ENCODE measurements at regions not wholly inside any gene's neighbourhood (a gene's known extent, or its start where the extent isn't known, plus 50 kb on each side); places are given as distances from the start of the nearest gene placed in this dataset.

DNA sequence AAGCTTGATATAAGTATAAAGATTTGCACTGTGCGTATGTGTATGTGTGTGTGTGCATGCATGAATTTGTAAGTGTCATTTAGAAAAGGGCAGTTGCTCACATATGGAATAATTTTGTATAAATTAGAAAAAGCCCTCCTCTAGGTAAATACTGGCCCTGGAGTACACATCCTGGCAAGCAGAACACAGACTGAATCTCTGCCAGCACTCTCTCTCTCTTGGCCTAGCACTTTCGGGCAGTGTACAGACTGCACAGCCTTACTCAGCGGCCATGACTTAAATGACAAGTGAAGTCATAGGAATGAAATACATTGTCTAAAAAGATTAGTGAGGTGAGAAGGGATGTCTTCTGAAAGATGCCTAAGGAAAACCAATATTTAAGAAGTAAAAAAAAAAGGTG, 214.1 kb downstream of the RDH14 start:
- POLR2A ChIA-PET (ENCODE audit: unreplicated experiment), result no interaction called here
- no peaks in the 10 kb centered on the region for H3K36me3 ChIP-seq (ENCODE audit: low read depth)
- no peaks in the 10 kb centered on the region for H3K9me2 ChIP-seq (ENCODE audit: insufficient read depth)
- CTCF ChIA-PET, result no interaction called here
- H3K27ac ChIP-seq, result no peak overlapping the region
- intact Hi-C loops (cut with micrococcal nuclease; ENCODE audit: unreplicated experiment), result loop anchor here (5.0 kb wide), 1 partner anchor 44 kb away; no protein-coding TSS in a partner anchor
- TF ChIP-seq EZH2 (IDR thresholded peaks at IDR 0.05; ENCODE audit: low read depth), result no peak
- TF ChIP-seq, protein P1, sequence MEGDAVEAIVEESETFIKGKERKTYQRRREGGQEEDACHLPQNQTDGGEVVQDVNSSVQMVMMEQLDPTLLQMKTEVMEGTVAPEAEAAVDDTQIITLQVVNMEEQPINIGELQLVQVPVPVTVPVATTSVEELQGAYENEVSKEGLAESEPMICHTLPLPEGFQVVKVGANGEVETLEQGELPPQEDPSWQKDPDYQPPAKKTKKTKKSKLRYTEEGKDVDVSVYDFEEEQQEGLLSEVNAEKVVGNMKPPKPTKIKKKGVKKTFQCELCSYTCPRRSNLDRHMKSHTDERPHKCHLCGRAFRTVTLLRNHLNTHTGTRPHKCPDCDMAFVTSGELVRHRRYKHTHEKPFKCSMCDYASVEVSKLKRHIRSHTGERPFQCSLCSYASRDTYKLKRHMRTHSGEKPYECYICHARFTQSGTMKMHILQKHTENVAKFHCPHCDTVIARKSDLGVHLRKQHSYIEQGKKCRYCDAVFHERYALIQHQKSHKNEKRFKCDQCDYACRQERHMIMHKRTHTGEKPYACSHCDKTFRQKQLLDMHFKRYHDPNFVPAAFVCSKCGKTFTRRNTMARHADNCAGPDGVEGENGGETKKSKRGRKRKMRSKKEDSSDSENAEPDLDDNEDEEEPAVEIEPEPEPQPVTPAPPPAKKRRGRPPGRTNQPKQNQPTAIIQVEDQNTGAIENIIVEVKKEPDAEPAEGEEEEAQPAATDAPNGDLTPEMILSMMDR (conservative IDR thresholded peaks at IDR 0.05), result no peak
- H3K4me2 ChIP-seq, result no peak overlapping the region
- no peak for DNase-seq
- H3F3A ChIP-seq (ENCODE audit: insufficient read depth, low read depth), result no peaks in the 10 kb centered on the region
- no peaks in the 10 kb centered on the region for H3K4me1 ChIP-seq (replicated peaks; ENCODE audit: insufficient read depth)
- H2AFZ ChIP-seq, result no peak overlapping the region
- no peak overlapping the region for H3K4me3 ChIP-seq
- H3K9me3 ChIP-seq (ENCODE audit: insufficient read depth, low read depth), result 0 out of 2 replicates have a peak, but pooled peaks cover 3% of the 10 kb centered on the region
- H4K20me1 ChIP-seq (ENCODE audit: insufficient read depth), result no peaks in the 10 kb centered on the region
- BruUV-seq (replicated peaks), result no TSS peak
- no peaks in the 10 kb centered on the region for H3K79me2 ChIP-seq (ENCODE audit: low read depth)
- H3K27me3 ChIP-seq (ENCODE audit: insufficient read depth, low read depth), result no peaks in the 10 kb centered on the region

DNA sequence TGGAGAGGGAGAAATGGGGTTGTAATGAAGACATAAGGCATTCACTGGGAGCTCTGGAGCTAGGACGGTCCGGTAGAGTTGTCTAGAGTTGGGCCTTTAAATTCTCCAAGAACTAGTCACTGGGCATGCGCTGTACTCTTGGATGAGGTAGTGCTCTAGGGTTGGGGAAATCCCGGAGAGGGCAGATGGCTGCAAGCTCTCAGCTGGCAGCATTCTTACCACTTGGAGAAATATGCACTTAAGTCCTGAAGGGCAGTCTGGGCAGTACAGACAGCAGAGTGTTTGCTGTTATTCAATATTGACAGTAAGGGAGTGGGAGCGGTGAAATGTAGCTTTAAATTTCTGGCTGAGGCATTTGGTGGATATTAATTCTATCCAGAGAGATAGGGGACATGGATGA, 214.6 kb downstream of the RDH14 start:
- intact Hi-C loops (cut with micrococcal nuclease; ENCODE audit: unreplicated experiment), result loop anchor here (5.0 kb wide), 1 partner anchor 44 kb away; no protein-coding TSS in a partner anchor
- Histone ChIP-seq H3K27me3 (ENCODE audit: insufficient read depth, low read depth) (no peaks in the 10 kb centered on the region), H4K20me1 (ENCODE audit: insufficient read depth) (no peaks in the 10 kb centered on the region), H3K9me2 (ENCODE audit: insufficient read depth) (no peaks in the 10 kb centered on the region), H3K9me3 (ENCODE audit: insufficient read depth, low read depth) (0 out of 2 replicates have a peak, but pooled peaks cover 3% of the 10 kb centered on the region), H3K4me1 (replicated peaks; ENCODE audit: insufficient read depth) (no peaks in the 10 kb centered on the region), H3F3A (ENCODE audit: insufficient read depth, low read depth) (no peaks in the 10 kb centered on the region), H3K36me3 (ENCODE audit: low read depth) (no peaks in the 10 kb centered on the region), H3K27ac (no peak overlapping the region), H3K4me2 (no peak overlapping the region), H3K79me2 (ENCODE audit: low read depth) (no peaks in the 10 kb centered on the region), H2AFZ (no peak overlapping the region), H3K4me3 (no peak overlapping the region)
- no TSS peak for BruUV-seq (replicated peaks)
- no peak for TF ChIP-seq EZH2 (IDR thresholded peaks at IDR 0.05; ENCODE audit: low read depth)
- TF ChIP-seq, protein P1 (conservative IDR thresholded peaks at IDR 0.05), result no peak
- ChIA-PET POLR2A (ENCODE audit: unreplicated experiment) (interaction anchor here (0.6 kb wide), 1 partner anchor 393 kb away, joined by 3 read pairs; no protein-coding TSS in a partner anchor), CTCF (no interaction called here)
- peak in 1 of 2 experiments; percentile 2 for DNase-seq

DNA sequence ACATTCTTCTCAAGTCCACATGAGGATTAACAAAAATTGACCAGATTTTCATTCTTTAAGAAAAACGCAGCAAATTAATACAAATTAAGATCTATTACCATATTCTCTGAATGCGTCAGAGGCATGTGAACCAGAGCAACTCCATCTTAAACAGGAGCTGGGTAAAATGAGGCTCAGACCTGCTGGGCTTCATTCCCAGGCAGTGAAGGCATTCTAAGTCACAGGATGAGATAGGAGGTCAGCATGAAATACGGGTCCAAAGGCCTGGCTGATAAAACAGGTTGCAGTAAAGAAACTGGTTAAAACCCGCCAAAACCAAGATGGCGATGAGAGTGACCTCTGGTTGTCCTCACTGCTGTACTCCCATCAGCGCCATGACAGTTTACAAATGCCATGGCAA, 217.6 kb downstream of the RDH14 start:
- Histone ChIP-seq H3K9me2 (ENCODE audit: insufficient read depth) (no peaks in the 10 kb centered on the region), H3K79me2 (ENCODE audit: low read depth) (no peaks in the 10 kb centered on the region), H4K20me1 (ENCODE audit: insufficient read depth) (no peaks in the 10 kb centered on the region), H3K27ac (no peak overlapping the region), H3K9me3 (ENCODE audit: insufficient read depth, low read depth) (0 out of 2 replicates have a peak, but pooled peaks cover 3% of the 10 kb centered on the region), H3K27me3 (ENCODE audit: insufficient read depth, low read depth) (no peaks in the 10 kb centered on the region), H2AFZ (no peak overlapping the region), H3K4me2 (no peak overlapping the region), H3K36me3 (ENCODE audit: low read depth) (no peaks in the 10 kb centered on the region), H3F3A (ENCODE audit: insufficient read depth, low read depth) (no peaks in the 10 kb centered on the region), H3K4me1 (replicated peaks; ENCODE audit: insufficient read depth) (no peaks in the 10 kb centered on the region), H3K4me3 (no peak overlapping the region)
- DNase-seq, result no peak
- ChIA-PET POLR2A (ENCODE audit: unreplicated experiment) (no interaction called here), CTCF (no interaction called here)
- BruUV-seq (replicated peaks), result no TSS peak
- TF ChIP-seq EZH2 (IDR thresholded peaks at IDR 0.05; ENCODE audit: low read depth), result no peak
- TF ChIP-seq, protein P1 (conservative IDR thresholded peaks at IDR 0.05), result no peak
- intact Hi-C loops (cut with micrococcal nuclease; ENCODE audit: unreplicated experiment), result no loop called here

Data from PC-9 (cell line).